Stimulated activated CD4-positive, alpha-beta T cell treated with anti-CD3 and anti-CD28 coated beads, TNF-alpha, amount 100 ng/mL, for 24 hours (primary cell): ENCODE measurements at regions not wholly inside any gene's neighbourhood (a gene's known extent, or its start where the extent isn't known, plus 50 kb on each side); places are given as distances from the start of the nearest gene placed in this dataset.

Experiments used
- DNase-seq, 3 experiments: peaks; one replicate each; pipeline ENCODE4 v3.0.0-alpha.2; 2020; ENCODE audit warnings: low read depth in 3 of 3

- DNase-seq, result no peak
These were observed 212.1 kb upstream of the FMN2 start for GRCh38 chr1:239879321-239880170.

GRCh38 chr1:239882967-239883366 is 208.7 kb upstream of the FMN2 start:
- DNase-seq, result no peak

- DNase-seq, result no peak
These were observed 206.9 kb upstream of the FMN2 start for GRCh38 chr1:239884796-239885195.

GRCh38 chr1:239886266-239886665 is 205.4 kb upstream of the FMN2 start:
- no peak for DNase-seq

GRCh38 chr1:239888639-239889038 is 203.0 kb upstream of the FMN2 start:
- DNase-seq, result no peak

GRCh38 chr1:239891621-239892358 is 199.9 kb upstream of the FMN2 start:
- DNase-seq, result no peak

GRCh38 chr1:239892602-239893001 is 199.1 kb upstream of the FMN2 start:
- no peak for DNase-seq

- DNase-seq, result no peak
These were observed 198.5 kb upstream of the FMN2 start for GRCh38 chr1:239893127-239893731.

GRCh38 chr1:239896569-239896968 is 195.1 kb upstream of the FMN2 start:
- no peak for DNase-seq

GRCh38 chr1:239896980-239897379 is 194.7 kb upstream of the FMN2 start:
- DNase-seq, result no peak

GRCh38 chr1:239897458-239897857 is 194.2 kb upstream of the FMN2 start:
- DNase-seq, result no peak

GRCh38 chr1:239898062-239898730 is 193.5 kb upstream of the FMN2 start:
- DNase-seq, result peak; percentile 55 to 64 (median 62)

GRCh38 chr1:239899747-239900146 is 191.9 kb upstream of the FMN2 start:
- no peak for DNase-seq

GRCh38 chr1:239906394-239906793 is 185.3 kb upstream of the FMN2 start:
- no peak for DNase-seq

GRCh38 chr1:239909898-239910297 is 181.8 kb upstream of the FMN2 start:
- DNase-seq, result no peak

- DNase-seq, result no peak
These were observed 179.2 kb upstream of the FMN2 start for GRCh38 chr1:239912471-239912870.

GRCh38 chr1:239913141-239913585 is 178.5 kb upstream of the FMN2 start:
- no peak for DNase-seq

- no peak for DNase-seq
These were observed 176.9 kb upstream of the FMN2 start for GRCh38 chr1:239914751-239915231.

- DNase-seq, result no peak
These were observed 173.0 kb upstream of the FMN2 start for GRCh38 chr1:239918634-239919033.

- DNase-seq, result no peak
These were observed 171.5 kb upstream of the FMN2 start for GRCh38 chr1:239920214-239920613.

- DNase-seq, result no peak
These were observed 168.7 kb upstream of the FMN2 start for GRCh38 chr1:239922778-239923522.
